HCT116 (cell line): ENCODE measurements at regions not wholly inside any gene's neighbourhood (a gene's known extent, or its start where the extent isn't known, plus 50 kb on each side); places are given as distances from the start of the nearest gene placed in this dataset.

Experiments used
- ATAC-seq: fragments of 200-7000 bp; cut with Tn5 transposase; 2 replicates; pipeline ENCODE4 v1.9.1; 2020; ENCODE audit warnings: mild to moderate bottlenecking, moderate library complexity
- BruUV-seq: library from RNA; stranded (reverse); fragments of 400-500 nt; replicated peaks from 2 replicates; lab custom pipeline; 2021; lab: Mats Ljungman, UMichigan
- CTCF ChIA-PET: fragments of 300-600 bp; sonication (Branson Sonifier 250); formaldehyde crosslinking; loops from one replicate; lab custom pipeline; 2021; ENCODE audit warnings: antibody characterized with exemption; lab: Charles Lee
- POLR2A ChIA-PET: fragments of 300-600, 350-600 bp; sonication (Branson Sonifier 250); formaldehyde crosslinking; loops from one replicate; lab custom pipeline; 2021; ENCODE audit warnings: antibody characterized with exemption; lab: Charles Lee
- RAD21 ChIA-PET, 2 experiments: fragments of 300-600 bp; sonication (Branson Sonifier 250); formaldehyde crosslinking; loops; one replicate each; lab custom pipeline; 2023; ENCODE audit warnings: low total read pairs in 2 of 2; ENCODE audit not compliant: uncharacterized antibody in 2 of 2, unreplicated experiment in 2 of 2, low non-redundant PET in 1 of 2; lab: Charles Lee
- DNase-seq: peaks from one replicate; pipeline ENCODE4 v3.0.0-alpha.2; 2010; ENCODE audit warnings: low read depth, low spot score
- H2AFZ ChIP-seq: fragments of 200-600 bp; shearing (Covaris generic), sonication (generic); 2 replicates; pipeline ENCODE4 v1.6.1; 2017; ENCODE audit warnings: low read depth, mixed run types, mixed read lengths, antibody characterized with exemption, low read length; ENCODE audit not compliant: poor library complexity, severe bottlenecking
- H3K27ac ChIP-seq: 2 replicates; pipeline ENCODE4 v1.5.1; 2012; ENCODE audit warnings: low read depth, low read length
- H3K27me3 ChIP-seq: fragments of 200-600 bp; sonication (generic); 2 replicates; pipeline ENCODE4 v1.6.1; 2016; ENCODE audit warnings: mixed run types, low read length, mixed read lengths; ENCODE audit not compliant: insufficient read depth
- H3K36me3 ChIP-seq, 2 experiments: fragments of 200-500 bp in 1 of 2; fragments of 200-600 bp in 1 of 2; sonication (Bioruptor generic) in 1 of 2; sonication (generic) in 1 of 2; 2 replicates each; pipeline versions ENCODE4 v1.5.1 to v1.6.1; 2014 to 2016; ENCODE audit warnings: low read length in 2 of 2, inconsistent platforms in 1 of 2, mixed read lengths in 1 of 2, mixed run types in 1 of 2; ENCODE audit not compliant: insufficient read depth in 2 of 2, control insufficient read depth in 1 of 2
- H3K4me1 ChIP-seq, 2 experiments: fragments of 200-600 bp in 1 of 2; sonication (generic) in 1 of 2; 2 replicates each; pipeline versions ENCODE4 v1.5.1 to v1.6.1; 2012 to 2017; ENCODE audit warnings: low read length in 2 of 2, inconsistent platforms in 1 of 2, mild to moderate bottlenecking in 1 of 2, mixed read lengths in 1 of 2, mixed run types in 1 of 2, moderate library complexity in 1 of 2; ENCODE audit not compliant: insufficient read depth in 2 of 2, control insufficient read depth in 1 of 2
- H3K4me2 ChIP-seq: fragments of 200-600 bp; sonication (generic); 2 replicates; pipeline ENCODE4 v1.6.1; 2017; ENCODE audit warnings: mixed run types, low read length, mixed read lengths
- H3K4me3 ChIP-seq, 2 experiments: fragments of 200-600 bp in 1 of 2; sonication (generic) in 1 of 2; replicated peaks in 1 of 2; 2 replicates each; pipeline ENCODE4 v1.5.1; 2011 to 2016; ENCODE audit warnings: low read length in 2 of 2, control low read depth in 1 of 2, low read depth in 1 of 2, mild to moderate bottlenecking in 1 of 2, mixed read lengths in 1 of 2, mixed run types in 1 of 2
- H3K79me2 ChIP-seq: fragments of 200-600 bp; sonication (generic); 2 replicates; pipeline ENCODE4 v1.6.1; 2017; ENCODE audit warnings: mild to moderate bottlenecking, mixed run types, low read length, moderate library complexity, mixed read lengths; ENCODE audit not compliant: insufficient read depth
- H3K9ac ChIP-seq: fragments of 200-600 bp; sonication (generic); 2 replicates; pipeline ENCODE4 v1.6.1; 2016; ENCODE audit warnings: low read length, mixed read lengths
- H3K9me2 ChIP-seq: fragments of 200-600 bp; sonication (generic), shearing (Covaris generic); 2 replicates; pipeline ENCODE4 v1.6.1; 2017; ENCODE audit warnings: mixed run types, mild to moderate bottlenecking, moderate library complexity; ENCODE audit not compliant: insufficient read depth
- H3K9me3 ChIP-seq, 2 experiments: fragments of 200-500 bp in 1 of 2; fragments of 200-600 bp in 1 of 2; sonication (Bioruptor generic) in 1 of 2; sonication (generic) in 1 of 2; 2 replicates each; pipeline ENCODE4 v1.6.1; 2014 to 2017; ENCODE audit warnings: low read length in 2 of 2, mixed read lengths in 2 of 2, inconsistent platforms in 1 of 2, low read depth in 1 of 2, mild to moderate bottlenecking in 1 of 2, mixed run types in 1 of 2, moderate library complexity in 1 of 2; ENCODE audit not compliant: control insufficient read depth in 1 of 2, insufficient read depth in 1 of 2
- H4K20me1 ChIP-seq: fragments of 200-600 bp; sonication (generic), shearing (Covaris generic); 2 replicates; pipeline ENCODE4 v1.6.1; 2017; ENCODE audit warnings: mixed run types, mild to moderate bottlenecking, moderate library complexity; ENCODE audit not compliant: insufficient read depth
- EGR1 ChIP-seq: IDR thresholded peaks from 2 replicates; pipeline ENCODE4 v1.6.1; 2012; ENCODE audit warnings: low read depth
- POLR2A ChIP-seq: IDR thresholded peaks from 2 replicates; pipeline ENCODE4 v1.7.0; 2011; ENCODE audit warnings: borderline replicate concordance; ENCODE audit not compliant: insufficient read depth, insufficient read length; ENCODE audit errors: extremely low read depth
- RAD21 ChIP-seq: IDR thresholded peaks from 2 replicates; pipeline ENCODE4 v1.6.1; 2012; ENCODE audit warnings: low read depth, mild to moderate bottlenecking
- ZFX ChIP-seq: fragments of 450-650 bp; IDR thresholded peaks from 2 replicates; pipeline ENCODE4 v1.6.1; 2017
- intact Hi-C: fragments of 100-400 bp; cut with micrococcal nuclease; formaldehyde crosslinking; loops from 2 replicates; pipeline ENCODE4 v1.10.0; 2022
- TF ChIP-seq, protein P1 (sequence below): IDR thresholded peaks from 2 replicates; pipeline ENCODE4 v1.6.1; 2012; ENCODE audit warnings: low read depth
- TF ChIP-seq, protein P2 (sequence below), 3 experiments: fragments of 200-600 bp in 1 of 3; sonication (generic) in 1 of 3; IDR thresholded peaks in 2 of 3; conservative IDR thresholded peaks in 1 of 3; 2 replicates each; pipeline ENCODE4 v1.5.1; 2012 to 2017; ENCODE audit warnings: low read depth in 2 of 3, low read length in 2 of 3, antibody characterized with exemption in 1 of 3, borderline replicate concordance in 1 of 3, control low read depth in 1 of 3, mild to moderate bottlenecking in 1 of 3, mixed read lengths in 1 of 3, mixed run types in 1 of 3, moderate library complexity in 1 of 3; ENCODE audit not compliant: insufficient read depth in 1 of 3

DNA sequence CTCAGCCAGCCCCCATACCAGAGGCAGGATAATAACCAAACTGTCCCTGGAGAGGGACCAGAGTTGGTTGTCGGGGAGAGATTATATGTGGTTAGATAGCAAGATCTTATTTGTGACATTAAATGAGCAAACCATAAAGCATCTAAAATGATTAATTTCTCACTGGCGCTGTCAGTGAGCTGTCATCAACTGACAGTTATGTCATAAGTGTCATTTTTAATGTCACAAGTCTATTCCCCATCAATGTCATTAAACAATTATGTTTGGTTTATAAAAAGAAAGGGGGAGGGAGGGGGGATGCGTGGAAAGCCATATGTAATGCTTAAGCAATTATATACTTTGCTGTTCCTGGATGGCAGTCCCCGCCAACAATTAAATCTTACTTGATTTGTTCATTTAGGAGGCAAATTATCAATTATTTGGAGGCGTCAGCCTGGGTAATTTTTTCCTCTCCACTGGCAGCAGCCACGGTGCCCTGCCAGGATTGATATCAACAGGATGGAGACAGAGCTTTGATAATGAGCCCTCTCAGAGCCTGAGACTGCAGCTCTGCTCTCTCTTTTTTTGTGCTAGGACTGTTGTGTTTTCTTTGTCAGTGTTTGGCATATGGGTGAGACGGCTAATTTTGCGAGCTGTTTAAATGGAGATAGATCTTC lies 333.6 kb upstream of the CAMK1G start (continued):
- no peak for TF ChIP-seq RAD21
- no peak for TF ChIP-seq ZFX
- no peak for TF ChIP-seq EGR1
- TF ChIP-seq, protein P1, sequence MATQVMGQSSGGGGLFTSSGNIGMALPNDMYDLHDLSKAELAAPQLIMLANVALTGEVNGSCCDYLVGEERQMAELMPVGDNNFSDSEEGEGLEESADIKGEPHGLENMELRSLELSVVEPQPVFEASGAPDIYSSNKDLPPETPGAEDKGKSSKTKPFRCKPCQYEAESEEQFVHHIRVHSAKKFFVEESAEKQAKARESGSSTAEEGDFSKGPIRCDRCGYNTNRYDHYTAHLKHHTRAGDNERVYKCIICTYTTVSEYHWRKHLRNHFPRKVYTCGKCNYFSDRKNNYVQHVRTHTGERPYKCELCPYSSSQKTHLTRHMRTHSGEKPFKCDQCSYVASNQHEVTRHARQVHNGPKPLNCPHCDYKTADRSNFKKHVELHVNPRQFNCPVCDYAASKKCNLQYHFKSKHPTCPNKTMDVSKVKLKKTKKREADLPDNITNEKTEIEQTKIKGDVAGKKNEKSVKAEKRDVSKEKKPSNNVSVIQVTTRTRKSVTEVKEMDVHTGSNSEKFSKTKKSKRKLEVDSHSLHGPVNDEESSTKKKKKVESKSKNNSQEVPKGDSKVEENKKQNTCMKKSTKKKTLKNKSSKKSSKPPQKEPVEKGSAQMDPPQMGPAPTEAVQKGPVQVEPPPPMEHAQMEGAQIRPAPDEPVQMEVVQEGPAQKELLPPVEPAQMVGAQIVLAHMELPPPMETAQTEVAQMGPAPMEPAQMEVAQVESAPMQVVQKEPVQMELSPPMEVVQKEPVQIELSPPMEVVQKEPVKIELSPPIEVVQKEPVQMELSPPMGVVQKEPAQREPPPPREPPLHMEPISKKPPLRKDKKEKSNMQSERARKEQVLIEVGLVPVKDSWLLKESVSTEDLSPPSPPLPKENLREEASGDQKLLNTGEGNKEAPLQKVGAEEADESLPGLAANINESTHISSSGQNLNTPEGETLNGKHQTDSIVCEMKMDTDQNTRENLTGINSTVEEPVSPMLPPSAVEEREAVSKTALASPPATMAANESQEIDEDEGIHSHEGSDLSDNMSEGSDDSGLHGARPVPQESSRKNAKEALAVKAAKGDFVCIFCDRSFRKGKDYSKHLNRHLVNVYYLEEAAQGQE = no peak

DNA sequence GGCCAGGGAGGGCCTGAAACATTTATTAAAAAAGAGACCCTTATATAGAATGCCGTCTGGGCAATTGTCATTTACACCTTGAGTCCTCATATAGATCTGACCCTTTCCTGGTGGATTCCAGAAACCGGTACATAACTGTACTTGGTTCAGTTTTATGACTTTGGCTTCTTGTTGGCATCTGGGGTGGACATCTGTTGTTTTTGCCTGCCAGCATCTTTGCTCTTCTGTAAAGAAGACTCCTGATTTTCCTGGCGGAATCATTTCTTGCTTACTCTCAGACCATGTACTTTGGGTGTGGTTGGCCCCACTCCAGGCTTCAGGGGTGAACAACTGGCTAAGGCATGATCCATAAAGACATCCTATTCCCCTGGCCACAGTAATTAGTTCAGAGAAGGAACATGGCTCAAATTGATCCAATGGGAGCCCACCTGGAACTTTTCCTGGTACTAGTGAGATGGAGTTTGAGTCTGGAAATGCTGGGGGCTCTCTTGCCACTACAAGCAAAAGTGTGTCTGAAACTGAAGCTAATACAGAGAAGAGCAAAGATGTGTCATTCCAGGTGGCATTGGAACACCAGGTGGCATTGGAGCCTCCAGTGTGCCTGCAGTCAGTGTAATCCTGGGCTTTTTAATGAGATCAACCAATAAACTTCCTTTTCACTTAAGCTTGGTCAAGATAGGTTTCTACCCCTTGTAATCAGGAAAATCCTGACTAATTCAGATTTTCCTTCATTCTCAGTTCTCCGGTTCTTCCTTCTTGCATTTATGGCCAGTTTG lies 332.5 kb upstream of the CAMK1G start:
- DNase-seq (no peak), ATAC-seq (no peak)
- no peak overlapping the region for H3K4me3 ChIP-seq
- intact Hi-C loops = no loop called here
- H3K79me2 ChIP-seq = no peaks in the 10 kb centered on the region
- H3K27ac ChIP-seq = no peak overlapping the region
- no peaks in the 10 kb centered on the region for H3K36me3 ChIP-seq
- no peaks in the 10 kb centered on the region for H3K9me3 ChIP-seq
- CTCF ChIA-PET = no interaction called here
- TF ChIP-seq RAD21 (peak; percentile 22; the same call in 1 of the 2 replicates), POLR2A (no peak)
- TF ChIP-seq, protein P2, sequence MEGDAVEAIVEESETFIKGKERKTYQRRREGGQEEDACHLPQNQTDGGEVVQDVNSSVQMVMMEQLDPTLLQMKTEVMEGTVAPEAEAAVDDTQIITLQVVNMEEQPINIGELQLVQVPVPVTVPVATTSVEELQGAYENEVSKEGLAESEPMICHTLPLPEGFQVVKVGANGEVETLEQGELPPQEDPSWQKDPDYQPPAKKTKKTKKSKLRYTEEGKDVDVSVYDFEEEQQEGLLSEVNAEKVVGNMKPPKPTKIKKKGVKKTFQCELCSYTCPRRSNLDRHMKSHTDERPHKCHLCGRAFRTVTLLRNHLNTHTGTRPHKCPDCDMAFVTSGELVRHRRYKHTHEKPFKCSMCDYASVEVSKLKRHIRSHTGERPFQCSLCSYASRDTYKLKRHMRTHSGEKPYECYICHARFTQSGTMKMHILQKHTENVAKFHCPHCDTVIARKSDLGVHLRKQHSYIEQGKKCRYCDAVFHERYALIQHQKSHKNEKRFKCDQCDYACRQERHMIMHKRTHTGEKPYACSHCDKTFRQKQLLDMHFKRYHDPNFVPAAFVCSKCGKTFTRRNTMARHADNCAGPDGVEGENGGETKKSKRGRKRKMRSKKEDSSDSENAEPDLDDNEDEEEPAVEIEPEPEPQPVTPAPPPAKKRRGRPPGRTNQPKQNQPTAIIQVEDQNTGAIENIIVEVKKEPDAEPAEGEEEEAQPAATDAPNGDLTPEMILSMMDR (IDR thresholded peaks at IDR 0.05 in 2 of 3, conservative IDR thresholded peaks at IDR 0.05 in 1 of 3; ENCODE audit: borderline replicate concordance in 1 of 3, insufficient read depth in 1 of 3, low read depth in 2 of 3, low read length in 2 of 3) = peak in 1 of 3 experiments; percentile 15; a peak in 1 of 6 replicates
- RAD21 ChIA-PET = no interaction called here
- H3K4me1 ChIP-seq = no peaks in the 10 kb centered on the region
- BruUV-seq = no TSS peak
- no peaks in the 10 kb centered on the region for H3K27me3 ChIP-seq
- H3K9me2 ChIP-seq = no peaks in the 10 kb centered on the region
- POLR2A ChIA-PET = no interaction called here
- H3K4me2 ChIP-seq = no peak overlapping the region
- no peak overlapping the region for H2AFZ ChIP-seq
- no peaks in the 10 kb centered on the region for H4K20me1 ChIP-seq
- no peak overlapping the region for H3K9ac ChIP-seq
